Testis (tissue), 2 donors: ENCODE measurements at regions not wholly inside any gene's neighbourhood (a gene's known extent, or its start where the extent isn't known, plus 50 kb on each side); places are given as distances from the start of the nearest gene placed in this dataset.

ENCODE experiments used
- DNase-seq: peaks from one replicate; pipeline ENCODE4 v3.0.0-alpha.2; 2019
- H3K27ac ChIP-seq, 2 donors: fragments of 200-600 bp; sonication (generic); one replicate each; pipeline ENCODE4 v1.5.1; 2019
- H3K27me3 ChIP-seq: fragments of 200-600 bp; sonication (generic); one replicate; pipeline ENCODE4 v1.5.1; 2019
- H3K36me3 ChIP-seq: fragments of 200-600 bp; sonication (generic); one replicate; pipeline ENCODE4 v1.5.1; 2017; ENCODE audit warnings: low read depth; ENCODE audit errors: missing control alignments
- H3K4me1 ChIP-seq: fragments of 200-600 bp; sonication (generic); one replicate; pipeline ENCODE4 v1.5.1; 2019
- H3K4me3 ChIP-seq, 2 donors: fragments of 200-600 bp; sonication (generic); one replicate each; pipeline ENCODE4 v1.5.1; 2017 to 2019
- H3K9me3 ChIP-seq: fragments of 200-600 bp; sonication (generic); one replicate; pipeline ENCODE4 v1.5.1; 2017
- CTCF ChIP-seq, 3 experiments: fragments of 450-650 bp in 2 of 3; fragments of 200-600 bp in 1 of 3; sonication (generic) in 1 of 3; IDR thresholded peaks; one replicate each; pipeline ENCODE4 v1.5.1; 2016 to 2019; ENCODE audit warnings: antibody characterized with exemption in 3 of 3, mild to moderate bottlenecking in 2 of 3, moderate library complexity in 1 of 3
- POLR2A ChIP-seq: fragments of 450-650 bp; IDR thresholded peaks from one replicate; pipeline ENCODE4 v1.6.1; 2017; ENCODE audit warnings: antibody characterized with exemption, mild to moderate bottlenecking, moderate library complexity
- WGBS, 2 donors: methylation state at CpG; one replicate each; pipeline ENCODE4 v1.1.5; 2018; 5-methylcytosine and 5-hydroxymethylcytosine counted together
- intact Hi-C: fragments of 100-400 bp; cut with DNase I; formaldehyde crosslinking; loops from one replicate; pipeline ENCODE4 v1.15.1; 2023; ENCODE audit warnings: low total_unique reads

GRCh38 chr3:14319654-14320182 lies 82.7 kb upstream of the SLC6A6 start:
- TF ChIP-seq POLR2A (no peak), CTCF (IDR thresholded peaks at IDR 0.05) (no peak)
- H3K36me3 ChIP-seq: no peaks in the 10 kb centered on the region
- no peaks in the 10 kb centered on the region for H3K4me1 ChIP-seq
- H3K4me3 ChIP-seq: peak overlapping the region in 1 of 2 donors; percentile 6
- H3K9me3 ChIP-seq: no peaks in the 10 kb centered on the region
- peak; percentile 77 for DNase-seq
- H3K27ac ChIP-seq: no peak overlapping the region
- intact Hi-C loops: no loop called here
- no peaks in the 10 kb centered on the region for H3K27me3 ChIP-seq
- 65 to 70% methylated on average over 3 of the region's 3 CpGs for WGBS, 2 donors

GRCh38 chr3:14320219-14320618 lies 82.2 kb upstream of the SLC6A6 start:
- DNase-seq: no peak
- Histone ChIP-seq H3K27ac (no peak overlapping the region), H3K4me3 (no peak overlapping the region), H3K9me3 (no peaks in the 10 kb centered on the region), H3K27me3 (no peaks in the 10 kb centered on the region), H3K36me3 (no peaks in the 10 kb centered on the region), H3K4me1 (no peaks in the 10 kb centered on the region)
- intact Hi-C loops: no loop called here
- 88 to 93% methylated on average over 3 of the region's 3 CpGs for whole genome bisulfite sequencing, 2 donors
- no peak for TF ChIP-seq POLR2A
- TF ChIP-seq CTCF (IDR thresholded peaks at IDR 0.05): no peak

- intact Hi-C loops: no loop called here
- no peak for DNase-seq
- 74% methylated on average over 3 of the region's 3 CpGs for WGBS, 2 donors
- Histone ChIP-seq H3K27me3 (no peaks in the 10 kb centered on the region), H3K4me1 (no peaks in the 10 kb centered on the region), H3K4me3 (no peak overlapping the region), H3K27ac (no peak overlapping the region), H3K36me3 (no peaks in the 10 kb centered on the region), H3K9me3 (no peaks in the 10 kb centered on the region)
- TF ChIP-seq CTCF (IDR thresholded peaks at IDR 0.05): no peak
Observed at GRCh38 chr3:14322001-14322400, 80.4 kb upstream of the SLC6A6 start.

GRCh38 chr3:14322667-14323295 lies 79.6 kb upstream of the SLC6A6 start:
- H3K27me3 ChIP-seq: no peaks in the 10 kb centered on the region
- no peaks in the 10 kb centered on the region for H3K36me3 ChIP-seq
- TF ChIP-seq CTCF (IDR thresholded peaks at IDR 0.05): no peak
- no peak for TF ChIP-seq POLR2A
- no peaks in the 10 kb centered on the region for H3K4me1 ChIP-seq
- no peak overlapping the region for H3K27ac ChIP-seq
- no peaks in the 10 kb centered on the region for H3K9me3 ChIP-seq
- intact Hi-C loops: no loop called here
- DNase-seq: no peak
- H3K4me3 ChIP-seq: no peak overlapping the region
- WGBS, 2 donors: 86 to 87% methylated on average over 11 to 12 of the region's 12 CpGs
